ENCODE measurements at regions not wholly inside any gene's neighbourhood (a gene's known extent, or its start where the extent isn't known, plus 50 kb on each side); places are given as distances from the start of the nearest gene placed in this dataset.

DNA sequence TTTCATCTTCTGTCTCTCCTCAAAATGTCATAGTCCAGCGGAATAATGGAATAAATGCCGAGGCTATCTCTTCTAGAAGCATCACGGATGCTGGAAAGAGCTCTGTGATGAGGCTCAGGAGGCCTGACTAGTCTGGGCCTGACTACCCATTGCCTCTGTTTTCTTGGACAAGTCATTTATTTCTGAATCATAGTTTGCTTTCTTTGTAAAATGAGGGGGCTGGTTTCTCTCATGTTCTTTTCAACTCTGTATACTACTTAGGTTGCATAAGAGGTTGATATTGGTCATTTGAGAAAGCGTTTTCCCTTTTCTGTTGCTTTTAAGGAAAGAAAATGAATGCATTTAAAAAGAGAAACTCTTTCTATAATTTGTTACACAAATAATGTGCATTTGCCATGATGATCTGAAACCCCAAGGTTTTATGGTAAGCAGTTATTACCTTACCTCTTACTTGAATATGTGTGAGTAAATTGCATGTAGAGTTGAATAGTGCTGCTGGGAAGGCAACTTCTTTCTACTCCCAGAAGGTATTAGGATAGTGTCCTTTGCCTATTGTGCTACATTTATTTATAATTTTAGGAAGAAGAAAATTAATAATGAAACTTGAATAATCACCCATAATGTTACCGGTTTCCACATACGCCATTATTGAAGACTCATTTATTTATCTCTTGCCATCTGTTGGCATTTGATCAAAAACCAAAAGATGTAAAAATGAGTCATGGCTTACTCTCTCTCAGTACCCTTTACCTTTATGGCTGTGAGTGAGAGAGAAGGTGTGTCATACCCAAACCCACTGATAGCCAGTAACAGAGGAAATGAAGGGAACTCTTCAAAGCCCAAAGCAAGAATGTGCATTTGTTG is 179.1 kb downstream of the FASLG start:
- TF ChIP-seq CTCF (IDR thresholded peaks at IDR 0.05; ENCODE audit: low read depth, low read length, poor library complexity, severe bottlenecking), result no peak
- TF ChIP-seq EZH2phosphoT487 (IDR thresholded peaks at IDR 0.05; ENCODE audit: borderline replicate concordance, low read length), result no peak
